ENCODE measurements at regions not wholly inside any gene's neighbourhood (a gene's known extent, or its start where the extent isn't known, plus 50 kb on each side); places are given as distances from the start of the nearest gene placed in this dataset.
A peak's percentile ranks its signal among the peaks of the same experiment; 100 is the strongest.

DNA sequence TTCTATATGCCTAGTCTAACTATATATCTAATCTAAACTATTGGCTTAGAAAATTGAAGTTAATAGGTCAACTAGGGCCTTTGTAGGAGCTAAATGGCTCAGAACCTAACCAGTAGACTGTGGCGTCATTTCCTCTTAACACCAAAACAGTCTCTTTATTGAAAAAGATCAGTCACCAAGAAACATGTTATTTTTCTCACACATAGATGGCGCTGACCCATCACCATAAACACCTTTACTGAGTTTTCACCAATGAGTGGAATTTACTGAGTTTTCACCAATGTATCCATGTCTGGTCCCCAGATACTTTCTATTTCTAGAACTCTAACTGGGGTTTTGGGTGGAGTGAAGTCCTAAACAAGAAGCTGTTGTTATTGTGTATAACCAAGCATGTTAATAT lies 636.0 kb downstream of the BCKDHB start:
- TF ChIP-seq, protein P1, sequence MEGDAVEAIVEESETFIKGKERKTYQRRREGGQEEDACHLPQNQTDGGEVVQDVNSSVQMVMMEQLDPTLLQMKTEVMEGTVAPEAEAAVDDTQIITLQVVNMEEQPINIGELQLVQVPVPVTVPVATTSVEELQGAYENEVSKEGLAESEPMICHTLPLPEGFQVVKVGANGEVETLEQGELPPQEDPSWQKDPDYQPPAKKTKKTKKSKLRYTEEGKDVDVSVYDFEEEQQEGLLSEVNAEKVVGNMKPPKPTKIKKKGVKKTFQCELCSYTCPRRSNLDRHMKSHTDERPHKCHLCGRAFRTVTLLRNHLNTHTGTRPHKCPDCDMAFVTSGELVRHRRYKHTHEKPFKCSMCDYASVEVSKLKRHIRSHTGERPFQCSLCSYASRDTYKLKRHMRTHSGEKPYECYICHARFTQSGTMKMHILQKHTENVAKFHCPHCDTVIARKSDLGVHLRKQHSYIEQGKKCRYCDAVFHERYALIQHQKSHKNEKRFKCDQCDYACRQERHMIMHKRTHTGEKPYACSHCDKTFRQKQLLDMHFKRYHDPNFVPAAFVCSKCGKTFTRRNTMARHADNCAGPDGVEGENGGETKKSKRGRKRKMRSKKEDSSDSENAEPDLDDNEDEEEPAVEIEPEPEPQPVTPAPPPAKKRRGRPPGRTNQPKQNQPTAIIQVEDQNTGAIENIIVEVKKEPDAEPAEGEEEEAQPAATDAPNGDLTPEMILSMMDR (IDR thresholded peaks at IDR 0.05; ENCODE audit: control insufficient read depth, extremely low read depth, insufficient read depth) = peak; percentile 60

GRCh38 chr6:80733641-80734040 lies 627.2 kb downstream of the BCKDHB start:
- TF ChIP-seq, protein P1 (IDR thresholded peaks at IDR 0.05; ENCODE audit: control insufficient read depth, extremely low read depth, insufficient read depth) = no peak
- no peak for DNase-seq (ENCODE audit: low read depth)
- H3K4me3 ChIP-seq (ENCODE audit: low read depth, low read length) = no peak overlapping the region

More for the DNA sequence above, 636.0 kb downstream of the BCKDHB start:
- DNase-seq (ENCODE audit: low read depth) = no peak
- H3K4me3 ChIP-seq (ENCODE audit: low read depth, low read length) = no peak overlapping the region

GRCh38 chr6:80728830-80729229 lies 622.4 kb downstream of the BCKDHB start:
- no peak for DNase-seq (ENCODE audit: low read depth)
- TF ChIP-seq, protein P1 (IDR thresholded peaks at IDR 0.05; ENCODE audit: control insufficient read depth, extremely low read depth, insufficient read depth) = no peak
- no peak overlapping the region for H3K4me3 ChIP-seq (ENCODE audit: low read depth, low read length)

GRCh38 chr6:80728101-80728750 lies 621.8 kb downstream of the BCKDHB start:
- DNase-seq (ENCODE audit: low read depth) = no peak
- H3K4me3 ChIP-seq (ENCODE audit: low read depth, low read length) = no peak overlapping the region
- TF ChIP-seq, protein P1 (IDR thresholded peaks at IDR 0.05; ENCODE audit: control insufficient read depth, extremely low read depth, insufficient read depth) = no peak

GRCh38 chr6:80725156-80725930 lies 618.9 kb downstream of the BCKDHB start:
- no peak for DNase-seq (ENCODE audit: low read depth)
- TF ChIP-seq, protein P1 (IDR thresholded peaks at IDR 0.05; ENCODE audit: control insufficient read depth, extremely low read depth, insufficient read depth) = no peak
- H3K4me3 ChIP-seq (ENCODE audit: low read depth, low read length) = no peak overlapping the region

DNA sequence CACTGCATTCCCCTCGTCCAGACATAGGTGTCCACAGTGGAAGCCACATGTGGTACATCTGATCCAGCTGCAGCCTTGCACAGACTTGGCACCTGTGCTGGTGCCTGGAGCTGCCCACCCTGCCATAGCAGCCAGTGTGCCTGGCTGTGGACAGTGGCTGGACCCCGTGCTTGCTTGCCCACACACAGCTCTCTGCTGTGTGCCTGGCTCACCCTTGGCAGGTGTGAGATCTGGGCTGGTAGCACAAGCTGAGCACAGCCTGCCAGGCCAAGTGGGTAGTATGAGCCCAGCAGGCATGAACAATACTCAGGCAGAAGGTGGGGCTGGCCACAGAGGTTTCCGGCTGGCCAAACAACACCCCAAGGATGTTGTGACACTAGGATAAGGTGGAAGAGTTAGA lies 614.4 kb downstream of the BCKDHB start:
- no peak overlapping the region for H3K4me3 ChIP-seq (ENCODE audit: low read depth, low read length)
- TF ChIP-seq, protein P1 (IDR thresholded peaks at IDR 0.05; ENCODE audit: control insufficient read depth, extremely low read depth, insufficient read depth) = no peak
- no peak for DNase-seq (ENCODE audit: low read depth)

Measured in LNCaP clone FGC (cell line).